ENCODE measurements at regions not wholly inside any gene's neighbourhood (a gene's known extent, or its start where the extent isn't known, plus 50 kb on each side); places are given as distances from the start of the nearest gene placed in this dataset.
A peak's percentile ranks its signal among the peaks of the same experiment; 100 is the strongest.
"Not testable (repeated sequence)": the region's sequence is repeated elsewhere in the genome, so short reads cannot be mapped to it uniquely, and the experiment has no call there.

GRCh38 chr1:47684964-47685762 is 247.3 kb downstream of the FOXD2 start:
- H3K27me3 Mint-ChIP-seq, result peaks cover 10% of the 10 kb centered on the region in 2 donors
- no peaks in the 10 kb centered on the region for H3K9me3 Mint-ChIP-seq
- H3K27ac Mint-ChIP-seq, result no peak overlapping the region
- no peaks in the 10 kb centered on the region for H3K4me1 Mint-ChIP-seq (ENCODE audit: low read depth in 2 of 2)
- no peak for DNase-seq (ENCODE audit: low spot score)
- H3K36me3 Mint-ChIP-seq, result no peaks in the 10 kb centered on the region
- no peak overlapping the region for H3K4me3 Mint-ChIP-seq
- ATAC-seq, result no peak

GRCh38 chr1:47685763-47686066 is 247.9 kb downstream of the FOXD2 start:
- no peak for DNase-seq (ENCODE audit: low spot score)
- ATAC-seq, result no peak
- Mint-ChIP-seq H3K27me3 (peaks cover 13 to 16% of the 10 kb centered on the region in 2 donors), H3K36me3 (no peaks in the 10 kb centered on the region), H3K27ac (no peak overlapping the region), H3K4me3 (no peak overlapping the region), H3K9me3 (no peaks in the 10 kb centered on the region), H3K4me1 (ENCODE audit: low read depth in 2 of 2) (no peaks in the 10 kb centered on the region)

DNA sequence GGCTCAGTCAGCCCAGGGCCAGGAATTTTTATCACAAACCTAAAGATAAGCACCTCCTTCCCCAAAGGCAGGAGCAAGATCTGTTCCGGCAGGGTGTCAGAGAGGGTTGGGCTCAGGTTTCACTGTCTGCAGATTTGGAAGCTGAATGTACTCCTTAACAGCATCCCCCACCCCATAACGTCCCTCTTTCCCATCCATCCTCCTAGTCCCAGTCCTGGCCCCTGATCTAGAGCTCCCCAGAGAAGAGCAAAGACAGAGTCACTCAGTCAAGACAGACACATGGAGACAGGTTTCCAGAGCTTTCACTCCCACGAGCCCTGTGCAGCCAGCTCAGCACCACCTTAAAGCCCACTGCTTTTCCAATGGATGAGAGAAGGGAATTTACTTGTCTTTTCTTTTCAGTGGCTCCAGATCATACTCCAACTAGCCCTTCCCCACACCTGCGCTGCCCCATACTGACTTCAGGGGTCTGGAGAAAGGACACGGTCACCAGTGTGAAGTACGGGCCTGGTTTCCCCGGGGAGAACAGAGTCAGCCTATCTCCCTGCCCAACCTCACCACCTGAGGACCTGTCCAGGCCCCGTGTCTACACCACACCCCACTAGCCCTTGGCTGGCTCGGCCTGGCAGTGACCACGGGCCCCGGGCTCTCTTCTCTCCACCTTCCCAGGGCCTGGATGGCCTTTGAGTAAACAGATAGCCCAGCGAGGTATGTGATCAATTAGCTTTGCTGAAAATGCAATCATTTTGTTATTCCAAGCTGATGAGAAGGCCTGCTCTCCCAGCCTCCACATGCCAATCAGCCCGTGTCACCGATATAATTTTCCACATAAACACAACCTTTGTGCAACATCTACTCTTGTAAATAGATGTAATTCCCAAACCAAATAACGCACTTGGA is 249.1 kb downstream of the FOXD2 start:
- Mint-ChIP-seq H3K9me3 (no peaks in the 10 kb centered on the region), H3K36me3 (no peaks in the 10 kb centered on the region), H3K4me1 (ENCODE audit: low read depth in 2 of 2) (no peaks in the 10 kb centered on the region), H3K27me3 (peaks cover 9 to 16% of the 10 kb centered on the region in 2 donors), H3K4me3 (no peak overlapping the region), H3K27ac (no peak overlapping the region)
- DNase-seq (ENCODE audit: low spot score) (no peak), ATAC-seq (peak in 1 of 2 donors; percentile 37)

DNA sequence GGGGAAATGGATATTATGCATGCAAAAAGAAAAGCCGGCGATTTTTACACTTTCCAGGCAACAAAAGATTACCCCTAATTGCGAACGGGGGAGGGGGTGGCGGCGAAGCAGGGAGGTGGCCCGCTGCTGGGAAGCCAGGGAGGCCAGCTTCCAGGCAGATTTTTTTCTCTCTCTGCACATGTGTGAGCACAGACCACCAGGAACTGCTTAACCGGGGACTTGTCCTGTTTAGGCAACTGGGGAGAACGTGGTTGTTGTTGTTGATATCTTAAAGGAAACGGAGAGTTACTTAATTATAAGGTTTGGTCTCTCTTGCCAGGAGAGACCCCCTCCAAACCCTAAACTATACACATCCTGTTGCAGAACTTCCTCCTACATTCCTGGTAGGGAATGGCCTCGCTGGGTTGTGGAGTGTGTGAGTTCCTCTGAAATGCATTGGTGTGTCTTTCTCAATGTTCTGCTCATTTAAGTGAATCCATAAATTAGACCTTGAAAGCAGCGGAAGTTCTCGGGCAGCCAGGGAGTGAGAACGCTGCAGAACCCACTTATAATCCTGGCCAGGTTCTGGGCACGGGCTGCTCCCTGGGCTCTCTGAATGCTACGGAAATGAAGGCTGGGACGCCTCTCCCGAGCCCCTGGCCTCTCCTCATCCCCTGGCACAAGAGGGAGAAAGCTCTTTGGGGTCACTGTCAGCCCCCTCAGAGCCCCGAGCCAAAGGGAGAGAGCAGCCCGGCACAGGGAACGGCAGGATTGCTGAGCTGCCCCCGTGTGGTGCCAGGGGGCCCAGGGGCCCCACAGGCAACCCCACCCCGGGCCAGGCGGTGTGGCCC is 250.0 kb downstream of the FOXD2 start:
- no peak overlapping the region for H3K4me3 Mint-ChIP-seq
- ATAC-seq, result no peak
- DNase-seq (ENCODE audit: low spot score), result no peak
- H3K4me1 Mint-ChIP-seq (ENCODE audit: low read depth in 2 of 2), result no peaks in the 10 kb centered on the region
- H3K27ac Mint-ChIP-seq, result no peak overlapping the region
- H3K36me3 Mint-ChIP-seq, result no peaks in the 10 kb centered on the region
- H3K9me3 Mint-ChIP-seq, result no peaks in the 10 kb centered on the region
- H3K27me3 Mint-ChIP-seq, result peaks cover 9 to 11% of the 10 kb centered on the region in 2 donors

- no peaks in the 10 kb centered on the region for H3K4me1 Mint-ChIP-seq (ENCODE audit: low read depth in 2 of 2)
- H3K27me3 Mint-ChIP-seq, result peaks cover 9 to 11% of the 10 kb centered on the region in 2 donors
- H3K27ac Mint-ChIP-seq, result no peak overlapping the region
- no peak overlapping the region for H3K4me3 Mint-ChIP-seq
- H3K36me3 Mint-ChIP-seq, result no peaks in the 10 kb centered on the region
- no peaks in the 10 kb centered on the region for H3K9me3 Mint-ChIP-seq
- DNase-seq (ENCODE audit: low spot score) (no peak), ATAC-seq (no peak)
These were observed 250.8 kb downstream of the FOXD2 start for GRCh38 chr1:47688461-47689296.

DNA sequence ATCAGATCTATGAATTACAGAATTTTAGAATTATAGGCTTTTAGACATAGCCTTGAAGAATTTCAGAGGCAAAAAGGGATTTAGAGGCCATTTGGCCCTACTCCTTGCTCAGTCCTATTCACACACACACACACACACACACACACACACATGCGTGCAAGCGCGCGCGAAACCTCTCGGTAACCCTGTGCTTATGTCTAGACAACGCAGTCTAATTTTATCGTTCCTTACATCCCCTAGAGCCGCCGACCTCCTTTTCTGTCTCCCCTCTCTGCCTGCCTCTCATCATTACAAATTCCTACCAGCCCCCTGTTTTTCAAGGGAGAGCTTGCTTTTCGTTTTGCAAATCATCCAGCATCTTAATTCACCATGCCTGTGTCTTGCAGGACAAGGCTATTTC is 252.1 kb downstream of the FOXD2 start:
- no peaks in the 10 kb centered on the region for H3K9me3 Mint-ChIP-seq
- no peak overlapping the region for H3K4me3 Mint-ChIP-seq
- H3K4me1 Mint-ChIP-seq (ENCODE audit: low read depth in 2 of 2), result no peaks in the 10 kb centered on the region
- H3K27ac Mint-ChIP-seq, result no peak overlapping the region
- ATAC-seq, result no peak
- peaks cover 9 to 11% of the 10 kb centered on the region in 2 donors for H3K27me3 Mint-ChIP-seq
- DNase-seq (ENCODE audit: low spot score), result no peak
- no peaks in the 10 kb centered on the region for H3K36me3 Mint-ChIP-seq

- Mint-ChIP-seq H3K36me3 (no peaks in the 10 kb centered on the region), H3K4me1 (ENCODE audit: low read depth in 2 of 2) (no peaks in the 10 kb centered on the region), H3K9me3 (no peaks in the 10 kb centered on the region), H3K27ac (no peak overlapping the region), H3K27me3 (peaks cover 9 to 11% of the 10 kb centered on the region in 2 donors), H3K4me3 (no peak overlapping the region)
- ATAC-seq, result no peak
- DNase-seq (ENCODE audit: low spot score), result no peak
These were observed 252.8 kb downstream of the FOXD2 start for GRCh38 chr1:47690341-47691250.

DNA sequence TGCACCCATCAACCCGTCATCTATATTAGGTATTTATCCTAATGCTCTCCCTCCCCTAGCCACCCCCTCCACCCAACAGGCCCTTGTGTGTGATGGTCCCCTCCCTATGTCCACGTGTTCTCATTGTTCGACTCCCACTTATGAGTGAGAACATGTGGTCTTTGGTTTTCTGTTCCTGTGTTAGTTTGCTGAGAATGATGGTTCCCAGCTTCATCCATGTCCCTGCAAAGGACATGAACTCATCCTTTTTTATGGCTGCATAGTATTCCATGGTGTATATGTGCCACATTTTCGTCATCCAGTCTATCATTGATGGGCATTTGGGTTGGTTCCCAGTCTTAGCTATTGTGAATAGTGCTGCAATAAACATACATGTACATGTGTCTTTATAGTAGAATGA is 253.4 kb downstream of the FOXD2 start:
- H3K9me3 Mint-ChIP-seq; H3K27ac Mint-ChIP-seq; DNase-seq (ENCODE audit: low spot score); H3K4me1 Mint-ChIP-seq (ENCODE audit: low read depth in 2 of 2); H3K4me3 Mint-ChIP-seq; H3K36me3 Mint-ChIP-seq; ATAC-seq: not testable (repeated sequence)
- H3K27me3 Mint-ChIP-seq, result peaks cover 9 to 11% of the 10 kb centered on the region in 2 donors

GRCh38 chr1:47692196-47692595 is 254.4 kb downstream of the FOXD2 start:
- Mint-ChIP-seq H3K4me3 (no peak overlapping the region), H3K27ac (no peak overlapping the region), H3K36me3 (no peaks in the 10 kb centered on the region), H3K9me3 (no peaks in the 10 kb centered on the region), H3K4me1 (ENCODE audit: low read depth in 2 of 2) (no peaks in the 10 kb centered on the region), H3K27me3 (peaks cover 9 to 11% of the 10 kb centered on the region in 2 donors)
- DNase-seq (ENCODE audit: low spot score) (no peak), ATAC-seq (no peak)

GRCh38 chr1:47693115-47693514 is 255.3 kb downstream of the FOXD2 start:
- ATAC-seq (no peak), DNase-seq (ENCODE audit: low spot score) (no peak)
- Mint-ChIP-seq H3K9me3 (no peaks in the 10 kb centered on the region), H3K27ac (no peak overlapping the region), H3K4me3 (no peak overlapping the region), H3K4me1 (ENCODE audit: low read depth in 2 of 2) (no peaks in the 10 kb centered on the region), H3K27me3 (peaks cover 9 to 11% of the 10 kb centered on the region in 2 donors), H3K36me3 (no peaks in the 10 kb centered on the region)

DNA sequence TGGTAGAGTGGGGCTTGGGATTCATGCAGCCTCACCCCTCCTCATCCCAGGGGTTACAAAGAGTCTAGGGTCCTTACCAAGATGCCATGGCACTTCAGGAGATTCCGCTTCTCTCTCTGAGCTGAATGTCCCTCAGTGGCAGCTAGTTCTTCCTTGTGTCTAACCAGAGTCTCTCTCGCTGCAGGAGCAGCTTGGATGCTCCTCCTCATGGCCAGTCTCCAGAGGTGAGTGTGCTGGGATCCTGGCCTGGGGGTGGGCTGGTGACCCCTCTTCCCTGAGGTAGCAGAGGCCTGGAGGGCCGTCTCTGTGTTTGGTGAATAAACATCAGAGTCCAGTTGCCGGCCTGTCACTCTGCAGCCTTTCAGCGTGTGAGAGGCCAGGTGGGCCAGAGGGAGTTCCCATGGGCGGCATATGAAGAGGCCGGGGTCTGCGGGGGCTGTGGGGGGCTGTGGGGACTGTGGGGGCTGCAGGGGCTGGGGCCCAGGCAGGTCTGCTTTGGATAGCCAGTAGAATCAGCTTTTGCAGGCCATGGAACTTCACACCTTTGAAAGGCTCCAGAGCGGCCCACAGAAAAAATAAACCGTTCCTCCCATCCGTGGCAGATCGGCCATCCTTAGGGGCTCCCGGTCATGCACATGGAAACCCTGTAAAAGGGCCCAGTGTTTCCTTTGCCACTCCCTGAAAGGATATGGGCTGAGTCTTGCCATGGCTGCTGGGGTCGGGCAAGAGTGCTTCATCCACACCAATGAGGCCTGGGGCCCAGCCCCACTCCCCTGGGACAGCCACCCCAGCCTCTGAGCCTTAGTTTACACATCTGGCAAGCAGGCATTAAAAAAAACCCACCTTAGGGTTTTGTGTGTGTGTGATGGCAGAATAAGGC is 256.4 kb downstream of the FOXD2 start:
- peaks cover 9 to 11% of the 10 kb centered on the region in 2 donors for H3K27me3 Mint-ChIP-seq
- DNase-seq (ENCODE audit: low spot score), result no peak
- no peak overlapping the region for H3K27ac Mint-ChIP-seq
- H3K4me1 Mint-ChIP-seq (ENCODE audit: low read depth in 2 of 2), result no peaks in the 10 kb centered on the region
- no peaks in the 10 kb centered on the region for H3K9me3 Mint-ChIP-seq
- peak in 1 of 2 donors; percentile 3 for ATAC-seq
- H3K4me3 Mint-ChIP-seq, result no peak overlapping the region
- no peaks in the 10 kb centered on the region for H3K36me3 Mint-ChIP-seq

GRCh38 chr1:47696404-47696736 is 258.5 kb downstream of the FOXD2 start:
- H3K27me3 Mint-ChIP-seq, result peaks cover 0 to 4% of the 10 kb centered on the region in 2 donors
- H3K27ac Mint-ChIP-seq, result no peak overlapping the region
- DNase-seq (ENCODE audit: low spot score) (no peak), ATAC-seq (no peak)
- no peak overlapping the region for H3K4me3 Mint-ChIP-seq
- no peaks in the 10 kb centered on the region for H3K4me1 Mint-ChIP-seq (ENCODE audit: low read depth in 2 of 2)
- no peaks in the 10 kb centered on the region for H3K9me3 Mint-ChIP-seq
- no peaks in the 10 kb centered on the region for H3K36me3 Mint-ChIP-seq
